ENCODE measurements at regions not wholly inside any gene's neighbourhood (a gene's known extent, or its start where the extent isn't known, plus 50 kb on each side); places are given as distances from the start of the nearest gene placed in this dataset.

- no peak for TF ChIP-seq CTCF (IDR thresholded peaks at IDR 0.05; ENCODE audit: poor library complexity)
- TF ChIP-seq EZH2phosphoT487 (IDR thresholded peaks at IDR 0.05; ENCODE audit: low read depth, severe bottlenecking, unreplicated experiment) = no peak
Observed at GRCh38 chr3:31173118-31173718, 278.8 kb upstream of the GADL1 start.
